ENCODE measurements at regions not wholly inside any gene's neighbourhood (a gene's known extent, or its start where the extent isn't known, plus 50 kb on each side); places are given as distances from the start of the nearest gene placed in this dataset.
"Not testable (repeated sequence)": the region's sequence is repeated elsewhere in the genome, so short reads cannot be mapped to it uniquely, and the experiment has no call there.

GRCh38 chr2:47651296-47651695 lies 80.5 kb upstream of the KCNK12 start:
- no peak for DNase-seq

- DNase-seq, result no peak
Observed at GRCh38 chr2:47650001-47650535, 79.3 kb upstream of the KCNK12 start.

- no peak for DNase-seq
Observed at GRCh38 chr2:47645246-47645645, 74.5 kb upstream of the KCNK12 start.

- no peak for DNase-seq
Observed at GRCh38 chr2:47644351-47644750, 73.6 kb upstream of the KCNK12 start.

GRCh38 chr2:47641366-47641765 lies 70.6 kb upstream of the KCNK12 start:
- DNase-seq, result no peak

- DNase-seq, result no peak
Observed at GRCh38 chr2:47640356-47640755, 69.6 kb upstream of the KCNK12 start.

- peak; percentile 18 for DNase-seq
Observed at GRCh38 chr2:47639467-47639866, 68.7 kb upstream of the KCNK12 start.

GRCh38 chr2:47638430-47638829 lies 67.6 kb upstream of the KCNK12 start:
- DNase-seq, result no peak

- no peak for DNase-seq
Observed at GRCh38 chr2:47636596-47637264, 65.9 kb upstream of the KCNK12 start.

GRCh38 chr2:47636176-47636575 lies 65.4 kb upstream of the KCNK12 start:
- DNase-seq, result no peak

GRCh38 chr2:47632754-47633153 lies 62.0 kb upstream of the KCNK12 start:
- no peak for DNase-seq

GRCh38 chr2:47631792-47632398 lies 61.1 kb upstream of the KCNK12 start:
- no peak for DNase-seq

- DNase-seq, result no peak
Observed at GRCh38 chr2:47631306-47631705, 60.5 kb upstream of the KCNK12 start.

- DNase-seq, result no peak
Observed at GRCh38 chr2:47629501-47630460, 59.0 kb upstream of the KCNK12 start.

GRCh38 chr2:47628904-47629303 lies 58.1 kb upstream of the KCNK12 start:
- DNase-seq, result no peak

- DNase-seq, result no peak
Observed at GRCh38 chr2:47626664-47627063, 55.9 kb upstream of the KCNK12 start.

GRCh38 chr2:47623140-47623539 lies 52.4 kb upstream of the KCNK12 start:
- not testable (repeated sequence) for DNase-seq

- DNase-seq, result no peak
Observed at GRCh38 chr2:47620770-47621437, 50.1 kb upstream of the KCNK12 start.
